Esophagus muscularis mucosa (tissue), 4 donors: ENCODE measurements at regions not wholly inside any gene's neighbourhood (a gene's known extent, or its start where the extent isn't known, plus 50 kb on each side); places are given as distances from the start of the nearest gene placed in this dataset.

Source experiments
- DNase-seq: peaks from one replicate; pipeline ENCODE4 v3.0.0-alpha.2; 2017; ENCODE audit errors: extremely low spot score
- H3K27ac ChIP-seq, 4 donors: fragments of 200-600 bp; sonication (generic); replicated peaks in 1 of 4; 1 replicate in 3 of 4; 2 replicates in 1 of 4; pipeline ENCODE4 v1.5.1; 2016 to 2019; ENCODE audit warnings: mild to moderate bottlenecking in 1 of 4
- H3K27me3 ChIP-seq, 4 donors: fragments of 200-600 bp; sonication (generic); one replicate each; pipeline versions ENCODE4 v1.5.1 to v1.6.0; 2016 to 2019
- H3K36me3 ChIP-seq, 4 donors: fragments of 200-600 bp; sonication (generic); one replicate each; pipeline ENCODE4 v1.5.1; 2016 to 2019
- H3K4me1 ChIP-seq, 4 donors: fragments of 200-600 bp; sonication (generic); one replicate each; pipeline ENCODE4 v1.5.1; 2016 to 2019
- H3K4me3 ChIP-seq, 4 donors: fragments of 200-600 bp; sonication (generic); 1 replicate in 2 of 4; 2 replicates in 2 of 4; pipeline ENCODE4 v1.5.1; 2016 to 2019; ENCODE audit warnings: mild to moderate bottlenecking in 4 of 4, moderate library complexity in 1 of 4
- H3K9me3 ChIP-seq, 4 donors: fragments of 200-600 bp; sonication (generic); 1 replicate in 3 of 4; 2 replicates in 1 of 4; pipeline ENCODE4 v1.5.1; 2016 to 2019
- EP300 ChIP-seq: sonication (generic); formaldehyde crosslinking; IDR thresholded peaks from one replicate; pipeline ENCODE4 v1.6.1; 2017; ENCODE audit warnings: antibody characterized with exemption
- POLR2A ChIP-seq: fragments of 450-650 bp; IDR thresholded peaks from one replicate; pipeline ENCODE4 v1.6.1; 2017; ENCODE audit warnings: antibody characterized with exemption, moderate library complexity, mild to moderate bottlenecking, low read depth
- POLR2AphosphoS5 ChIP-seq, 2 donors: sonication (generic); formaldehyde crosslinking; IDR thresholded peaks; one replicate each; pipeline ENCODE4 v1.6.1; 2017; ENCODE audit warnings: antibody characterized with exemption in 2 of 2
- WGBS: methylation state at CpG from one replicate; pipeline ENCODE4 v1.1.5; 2018; 5-methylcytosine and 5-hydroxymethylcytosine counted together
- intact Hi-C: fragments of 100-400 bp; cut with DNase I; formaldehyde crosslinking; loops from one replicate; pipeline ENCODE4 v1.15.1; 2023
- TF ChIP-seq, protein P1 (sequence below), 3 experiments: fragments of 200-600 bp in 2 of 3; fragments of 450-650 bp in 1 of 3; sonication (generic) in 2 of 3; IDR thresholded peaks; one replicate each; pipeline ENCODE4 v1.5.1; 2017 to 2019; ENCODE audit warnings: antibody characterized with exemption in 3 of 3, mild to moderate bottlenecking in 2 of 3, moderate library complexity in 1 of 3

DNA sequence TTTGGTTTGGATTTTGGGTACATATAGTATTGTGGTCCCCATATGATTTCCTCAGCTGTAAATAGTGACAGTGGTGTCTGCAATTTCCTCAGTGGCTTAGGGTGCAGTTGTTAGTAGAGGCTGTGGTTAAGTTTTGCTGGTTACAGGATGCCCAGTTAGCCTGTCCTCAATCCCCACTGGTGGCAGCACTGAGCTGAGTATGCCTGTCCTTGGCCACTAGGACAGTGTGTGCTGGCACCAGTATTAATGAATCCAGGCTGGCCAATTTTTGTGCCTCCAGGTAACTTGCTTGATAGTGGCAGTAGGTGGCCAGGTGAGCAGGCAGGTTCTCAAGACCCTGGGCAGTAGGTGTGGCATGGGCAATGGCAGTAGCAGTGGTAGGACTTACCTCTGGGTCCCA, 973.1 kb downstream of the TMEM182 start:
- TF ChIP-seq EP300 (no peak), POLR2AphosphoS5 (IDR thresholded peaks at IDR 0.05) (no peak), POLR2A (no peak)
- TF ChIP-seq, protein P1, sequence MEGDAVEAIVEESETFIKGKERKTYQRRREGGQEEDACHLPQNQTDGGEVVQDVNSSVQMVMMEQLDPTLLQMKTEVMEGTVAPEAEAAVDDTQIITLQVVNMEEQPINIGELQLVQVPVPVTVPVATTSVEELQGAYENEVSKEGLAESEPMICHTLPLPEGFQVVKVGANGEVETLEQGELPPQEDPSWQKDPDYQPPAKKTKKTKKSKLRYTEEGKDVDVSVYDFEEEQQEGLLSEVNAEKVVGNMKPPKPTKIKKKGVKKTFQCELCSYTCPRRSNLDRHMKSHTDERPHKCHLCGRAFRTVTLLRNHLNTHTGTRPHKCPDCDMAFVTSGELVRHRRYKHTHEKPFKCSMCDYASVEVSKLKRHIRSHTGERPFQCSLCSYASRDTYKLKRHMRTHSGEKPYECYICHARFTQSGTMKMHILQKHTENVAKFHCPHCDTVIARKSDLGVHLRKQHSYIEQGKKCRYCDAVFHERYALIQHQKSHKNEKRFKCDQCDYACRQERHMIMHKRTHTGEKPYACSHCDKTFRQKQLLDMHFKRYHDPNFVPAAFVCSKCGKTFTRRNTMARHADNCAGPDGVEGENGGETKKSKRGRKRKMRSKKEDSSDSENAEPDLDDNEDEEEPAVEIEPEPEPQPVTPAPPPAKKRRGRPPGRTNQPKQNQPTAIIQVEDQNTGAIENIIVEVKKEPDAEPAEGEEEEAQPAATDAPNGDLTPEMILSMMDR (IDR thresholded peaks at IDR 0.05): no peak
- no peak overlapping the region for H3K4me3 ChIP-seq
- no peaks in the 10 kb centered on the region for H3K27me3 ChIP-seq
- H3K27ac ChIP-seq: no peak overlapping the region
- no peaks in the 10 kb centered on the region for H3K36me3 ChIP-seq
- no peaks in the 10 kb centered on the region for H3K4me1 ChIP-seq
- no peak for DNase-seq
- intact Hi-C loops: no loop called here
- peaks cover 0 to 41% (median 16%) of the 10 kb centered on the region in 4 donors for H3K9me3 ChIP-seq

DNA sequence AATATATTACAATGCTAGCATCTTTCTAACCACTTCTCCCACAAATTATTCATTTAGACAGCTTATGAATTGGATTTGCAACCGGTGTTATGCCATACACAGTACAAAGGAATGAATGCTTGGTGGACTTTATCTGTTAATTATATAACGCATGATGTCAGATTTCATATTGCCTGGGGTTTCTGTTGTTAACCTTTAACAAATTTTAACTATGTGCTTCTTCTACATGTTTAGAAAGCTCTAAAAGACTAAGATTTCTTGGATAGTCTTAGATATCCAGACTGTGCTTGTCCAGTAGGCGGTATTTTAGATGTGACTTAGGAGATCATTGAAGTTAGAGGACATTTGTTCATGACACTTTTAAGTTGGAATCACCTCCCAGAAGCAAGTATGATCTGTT, 976.3 kb downstream of the TMEM182 start:
- TF ChIP-seq, protein P1 (IDR thresholded peaks at IDR 0.05): no peak
- TF ChIP-seq POLR2AphosphoS5 (IDR thresholded peaks at IDR 0.05) (no peak), POLR2A (no peak), EP300 (no peak)
- no peaks in the 10 kb centered on the region for H3K27me3 ChIP-seq
- no peaks in the 10 kb centered on the region for H3K4me1 ChIP-seq
- H3K36me3 ChIP-seq: no peaks in the 10 kb centered on the region
- H3K27ac ChIP-seq: no peak overlapping the region
- WGBS: 87% methylated on average over 3 of the region's 3 CpGs
- peaks cover 0 to 31% (median 16%) of the 10 kb centered on the region in 4 donors for H3K9me3 ChIP-seq
- no peak for DNase-seq
- intact Hi-C loops: no loop called here
- no peak overlapping the region for H3K4me3 ChIP-seq

DNA sequence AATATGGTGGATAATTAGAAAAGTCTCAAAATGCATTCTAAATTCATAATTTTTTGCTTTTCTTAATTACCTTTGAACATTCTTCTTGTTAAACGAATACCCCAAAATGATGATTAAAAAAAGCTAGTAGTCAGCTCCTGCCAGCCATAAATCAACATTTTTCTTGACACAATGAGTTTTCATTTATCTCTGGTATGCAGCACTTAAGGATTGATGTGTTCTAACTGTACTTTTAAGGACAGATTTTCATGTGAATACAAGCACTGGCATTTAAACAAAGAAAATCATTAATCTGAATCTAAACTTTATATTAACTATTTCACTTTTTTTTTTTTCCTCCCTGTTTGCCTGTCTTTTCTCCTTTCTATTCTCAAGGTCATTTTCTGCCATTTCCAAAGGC, 976.8 kb downstream of the TMEM182 start:
- Histone ChIP-seq H3K4me3 (no peak overlapping the region), H3K27ac (no peak overlapping the region), H3K27me3 (no peaks in the 10 kb centered on the region), H3K36me3 (no peaks in the 10 kb centered on the region), H3K9me3 (peaks cover 0 to 26% (median 12%) of the 10 kb centered on the region in 4 donors), H3K4me1 (no peaks in the 10 kb centered on the region)
- TF ChIP-seq POLR2A (no peak), EP300 (no peak), POLR2AphosphoS5 (IDR thresholded peaks at IDR 0.05) (no peak)
- TF ChIP-seq, protein P1 (IDR thresholded peaks at IDR 0.05): no peak
- no peak for DNase-seq
- intact Hi-C loops: no loop called here
- 60% methylated on average over 1 of the region's 1 CpG for WGBS

DNA sequence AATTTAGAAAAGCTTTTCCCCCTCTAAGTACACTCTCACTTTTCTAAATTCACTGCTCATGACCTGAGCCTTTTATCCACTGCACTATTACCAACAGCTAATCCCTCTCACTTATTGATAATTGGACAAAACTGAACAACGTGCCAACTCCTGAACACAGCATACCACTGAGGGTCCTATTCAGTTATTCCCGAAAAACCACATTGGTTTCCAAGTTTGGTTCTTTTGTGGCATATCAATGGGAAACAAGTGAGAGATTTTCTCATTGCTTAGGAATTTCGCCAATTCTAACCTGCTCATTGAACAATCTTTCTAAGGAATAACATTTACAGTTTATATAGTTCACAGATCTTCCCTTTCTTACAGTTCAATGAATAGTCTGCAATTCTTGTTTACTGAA, 977.4 kb downstream of the TMEM182 start:
- 72% methylated on average over 3 of the region's 3 CpGs for WGBS
- Histone ChIP-seq H3K27ac (no peak overlapping the region), H3K9me3 (peaks cover 0 to 20% (median 7%) of the 10 kb centered on the region in 4 donors), H3K36me3 (no peaks in the 10 kb centered on the region), H3K4me3 (no peak overlapping the region), H3K4me1 (no peaks in the 10 kb centered on the region), H3K27me3 (no peaks in the 10 kb centered on the region)
- no peak for TF ChIP-seq POLR2AphosphoS5 (IDR thresholded peaks at IDR 0.05)
- no peak for TF ChIP-seq EP300
- no peak for TF ChIP-seq POLR2A
- TF ChIP-seq, protein P1 (IDR thresholded peaks at IDR 0.05): no peak
- intact Hi-C loops: no loop called here
- no peak for DNase-seq

DNA sequence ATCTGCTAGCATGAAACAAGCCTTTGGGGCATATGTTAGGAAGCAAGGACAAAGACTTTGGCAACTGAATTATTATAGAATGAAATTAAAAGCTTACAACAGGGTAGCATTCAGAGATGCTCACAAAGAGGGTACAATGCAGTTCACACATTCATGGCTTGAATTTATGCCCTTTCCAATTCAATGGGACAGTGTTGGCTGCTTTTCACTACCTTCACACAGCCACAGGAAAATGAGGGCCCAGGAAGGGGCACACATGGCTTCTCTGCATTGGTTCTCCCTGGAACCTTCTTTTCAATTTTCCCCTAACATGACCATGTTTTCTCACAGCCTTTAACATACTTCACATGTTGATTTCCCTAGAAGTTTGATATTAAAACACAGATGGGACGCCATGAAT, 978.1 kb downstream of the TMEM182 start:
- intact Hi-C loops: no loop called here
- WGBS: 83% methylated on average over 1 of the region's 1 CpG
- Histone ChIP-seq H3K36me3 (no peaks in the 10 kb centered on the region), H3K27ac (no peak overlapping the region), H3K9me3 (peaks cover 0 to 16% (median 6%) of the 10 kb centered on the region in 4 donors), H3K27me3 (no peaks in the 10 kb centered on the region), H3K4me3 (no peak overlapping the region), H3K4me1 (no peaks in the 10 kb centered on the region)
- no peak for DNase-seq
- TF ChIP-seq POLR2A (no peak), EP300 (no peak), POLR2AphosphoS5 (IDR thresholded peaks at IDR 0.05) (no peak)
- TF ChIP-seq, protein P1 (IDR thresholded peaks at IDR 0.05): no peak
